Endothelial cell of umbilical vein (primary cell): ENCODE measurements at regions not wholly inside any gene's neighbourhood (a gene's known extent, or its start where the extent isn't known, plus 50 kb on each side); places are given as distances from the start of the nearest gene placed in this dataset.

Source experiments
- BruUV-seq: library from RNA; stranded (reverse); fragments of 400-500 nt; replicated peaks from 2 replicates; lab custom pipeline; 2021; lab: Mats Ljungman, UMichigan
- CTCF ChIA-PET: fragments of 300-600, 350-600 bp; sonication (Branson Sonifier 250); formaldehyde crosslinking; loops from one replicate; lab custom pipeline; 2021; ENCODE audit warnings: antibody characterized with exemption, inconsistent platforms; lab: Charles Lee
- POLR2A ChIA-PET: fragments of 300-600, 350-600 bp; sonication (Branson Sonifier 250); formaldehyde crosslinking; loops from one replicate; lab custom pipeline; 2021; ENCODE audit warnings: antibody characterized with exemption, inconsistent platforms; lab: Charles Lee
- DNase-seq: peaks from one replicate; pipeline ENCODE4 v3.0.0-alpha.2; 2011; ENCODE audit warnings: low read depth, low spot score
- FAIRE-seq: peaks from 2 replicates; lab custom pipeline; 2011; peaks lifted over from hg19 to GRCh38; lab: Jason Lieb, UNC
- H2AFZ ChIP-seq: 2 replicates; pipeline ENCODE4 v1.6.0; 2012; ENCODE audit warnings: low read depth, low read length, control low read depth, inconsistent platforms
- H3K27ac ChIP-seq: 2 replicates; pipeline ENCODE4 v1.5.1; 2011; ENCODE audit warnings: low read depth, mild to moderate bottlenecking, control low read depth, low read length, moderate library complexity; ENCODE audit not compliant: insufficient read depth
- H3K27me3 ChIP-seq, 2 experiments: 2 replicates each; pipeline versions ENCODE4 v1.6.0 to v1.6.1; 2011; ENCODE audit warnings: low read length in 2 of 2, mixed read lengths in 1 of 2; ENCODE audit not compliant: control insufficient read depth in 2 of 2, insufficient read depth in 2 of 2
- H3K36me3 ChIP-seq, 2 experiments: 2 replicates in 1 of 2; 3 replicates in 1 of 2; pipeline ENCODE4 v1.5.1; 2011; ENCODE audit warnings: low read length in 2 of 2, mild to moderate bottlenecking in 1 of 2, moderate library complexity in 1 of 2; ENCODE audit not compliant: control insufficient read depth in 2 of 2, insufficient read depth in 2 of 2; ENCODE audit errors: extremely low read depth in 1 of 2
- H3K4me1 ChIP-seq: 3 replicates; pipeline ENCODE4 v1.5.1; 2011; ENCODE audit warnings: mild to moderate bottlenecking, low read length; ENCODE audit not compliant: control insufficient read depth, insufficient read depth; ENCODE audit errors: extremely low read depth
- H3K4me2 ChIP-seq: 2 replicates; pipeline ENCODE4 v1.6.1; 2011; ENCODE audit warnings: low read length, control low read depth, mixed read lengths; ENCODE audit not compliant: insufficient read depth
- H3K4me3 ChIP-seq, 3 experiments: fragments of 200-600 bp in 1 of 3; sonication (generic), shearing (Covaris generic) in 1 of 3; replicated peaks in 1 of 3; 2 replicates each; pipeline ENCODE4 v1.5.1; 2011 to 2016; ENCODE audit warnings: control low read depth in 3 of 3, low read length in 3 of 3, mild to moderate bottlenecking in 2 of 3, inconsistent platforms in 1 of 3, low read depth in 1 of 3, moderate library complexity in 1 of 3; ENCODE audit not compliant: insufficient read depth in 1 of 3
- H3K79me2 ChIP-seq: 2 replicates; pipeline ENCODE4 v1.6.0; 2012; ENCODE audit warnings: low read length, inconsistent platforms; ENCODE audit not compliant: control insufficient read depth, insufficient read depth
- H3K9ac ChIP-seq: replicated peaks from 2 replicates; pipeline ENCODE3; 2011; ENCODE audit warnings: low read length, control low read depth; ENCODE audit not compliant: insufficient read depth; ENCODE audit errors: extremely low read depth
- H3K9me1 ChIP-seq: replicated peaks from 3 replicates; pipeline ENCODE4 v1.6.0; 2011; ENCODE audit warnings: mild to moderate bottlenecking, low read length; ENCODE audit not compliant: control insufficient read depth, insufficient read depth; ENCODE audit errors: extremely low read depth
- H3K9me3 ChIP-seq: replicated peaks from 2 replicates; pipeline ENCODE4 v1.5.1; 2012; ENCODE audit warnings: low read length, inconsistent platforms; ENCODE audit not compliant: control insufficient read depth, insufficient read depth
- H4K20me1 ChIP-seq: replicated peaks from 2 replicates; pipeline ENCODE3; 2011; ENCODE audit warnings: mild to moderate bottlenecking, low read length; ENCODE audit not compliant: control insufficient read depth, insufficient read depth; ENCODE audit errors: extremely low read depth
- EZH2 ChIP-seq: IDR thresholded peaks from 2 replicates; pipeline ENCODE4 v1.6.1; 2012; ENCODE audit warnings: borderline replicate concordance, low read depth, mild to moderate bottlenecking, moderate library complexity, low read length, inconsistent platforms; ENCODE audit not compliant: severe bottlenecking
- FOS ChIP-seq: IDR thresholded peaks from 2 replicates; pipeline ENCODE4 v1.6.1; 2011; ENCODE audit warnings: mild to moderate bottlenecking, low read length, moderate library complexity, borderline replicate concordance; ENCODE audit not compliant: insufficient read depth
- GATA2 ChIP-seq: IDR thresholded peaks from 2 replicates; pipeline ENCODE4 v1.7.0; 2011; ENCODE audit warnings: low read depth, mild to moderate bottlenecking, moderate library complexity, mixed read lengths, low read length; ENCODE audit not compliant: insufficient read length, insufficient read depth
- JUN ChIP-seq: IDR thresholded peaks from 2 replicates; pipeline ENCODE4 v1.6.1; 2011; ENCODE audit warnings: borderline replicate concordance, low read depth; ENCODE audit not compliant: insufficient read length, insufficient read depth
- MYC ChIP-seq: IDR thresholded peaks from one replicate; pipeline ENCODE4 v1.6.1; 2011; ENCODE audit warnings: mild to moderate bottlenecking, low read depth, low read length
- POLR2A ChIP-seq: IDR thresholded peaks from 2 replicates; pipeline ENCODE4 v1.6.1; 2012; ENCODE audit warnings: low read depth, mild to moderate bottlenecking, control low read depth, low read length
- POLR2AphosphoS5 ChIP-seq: IDR thresholded peaks from 2 replicates; pipeline ENCODE4 v1.6.1; 2012; ENCODE audit warnings: low read depth, mild to moderate bottlenecking, control low read depth, low read length, moderate library complexity; ENCODE audit not compliant: insufficient read depth
- dilution Hi-C: fragments of 300-500 bp; cut with MboI; formaldehyde crosslinking; loops from one replicate; pipeline ENCODE4 v1.15.0; 2019; ENCODE audit warnings: low sequenced_read_pairs; ENCODE audit not compliant: extremely low pct_ligation_motif_present
- intact Hi-C: fragments of 100-400 bp; cut with micrococcal nuclease; formaldehyde crosslinking; loops from one replicate; pipeline ENCODE4 v1.10.0; 2022
- TF ChIP-seq, protein P1 (sequence below): IDR thresholded peaks from 2 replicates; pipeline ENCODE4 v1.6.1; 2011; ENCODE audit not compliant: insufficient read depth, insufficient read length
- TF ChIP-seq, protein P2 (sequence below), 2 donors: IDR thresholded peaks; 1 replicate in 1 of 2; 2 replicates in 1 of 2; pipeline ENCODE4 v1.5.1; 2011; ENCODE audit warnings: low read length in 2 of 2, mild to moderate bottlenecking in 2 of 2, moderate library complexity in 2 of 2, control low read depth in 1 of 2, inconsistent platforms in 1 of 2, low read depth in 1 of 2; ENCODE audit not compliant: insufficient read depth in 1 of 2; ENCODE audit errors: extremely low read depth in 1 of 2

DNA sequence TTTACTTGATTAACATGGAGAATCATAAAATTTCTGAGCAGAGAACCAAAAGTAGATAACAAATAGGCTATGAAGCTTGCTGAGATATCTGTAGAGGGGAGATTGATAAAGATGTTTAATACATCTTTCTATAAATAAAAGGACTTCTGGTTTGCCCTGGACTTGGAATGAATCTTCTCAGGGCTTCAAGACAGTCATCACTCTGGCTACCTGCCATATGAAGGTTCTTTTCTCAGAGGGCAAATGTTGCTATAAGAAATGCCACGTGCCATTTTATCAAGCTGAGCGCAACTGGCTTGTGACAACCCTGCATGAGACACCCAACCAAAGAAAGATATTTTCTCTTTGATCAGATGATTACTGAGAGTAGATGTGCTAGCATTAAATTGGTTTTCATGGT lies 192.5 kb downstream of the WNT5A start:
- ChIA-PET CTCF (no interaction called here), POLR2A (no interaction called here)
- Histone ChIP-seq H4K20me1 (no peaks in the 10 kb centered on the region), H3K4me1 (no peaks in the 10 kb centered on the region), H3K9ac (no peak overlapping the region), H3K9me3 (no peaks in the 10 kb centered on the region), H3K4me3 (no peak overlapping the region), H3K36me3 (no peaks in the 10 kb centered on the region), H3K27ac (no peak overlapping the region), H3K4me2 (no peak overlapping the region), H3K79me2 (no peaks in the 10 kb centered on the region), H3K27me3 (no peaks in the 10 kb centered on the region), H2AFZ (no peak overlapping the region), H3K9me1 (no peaks in the 10 kb centered on the region)
- TF ChIP-seq JUN (no peak), POLR2A (no peak), EZH2 (no peak)
- TF ChIP-seq, protein P1, sequence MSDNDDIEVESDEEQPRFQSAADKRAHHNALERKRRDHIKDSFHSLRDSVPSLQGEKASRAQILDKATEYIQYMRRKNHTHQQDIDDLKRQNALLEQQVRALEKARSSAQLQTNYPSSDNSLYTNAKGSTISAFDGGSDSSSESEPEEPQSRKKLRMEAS, result no peak
- TF ChIP-seq, protein P2, sequence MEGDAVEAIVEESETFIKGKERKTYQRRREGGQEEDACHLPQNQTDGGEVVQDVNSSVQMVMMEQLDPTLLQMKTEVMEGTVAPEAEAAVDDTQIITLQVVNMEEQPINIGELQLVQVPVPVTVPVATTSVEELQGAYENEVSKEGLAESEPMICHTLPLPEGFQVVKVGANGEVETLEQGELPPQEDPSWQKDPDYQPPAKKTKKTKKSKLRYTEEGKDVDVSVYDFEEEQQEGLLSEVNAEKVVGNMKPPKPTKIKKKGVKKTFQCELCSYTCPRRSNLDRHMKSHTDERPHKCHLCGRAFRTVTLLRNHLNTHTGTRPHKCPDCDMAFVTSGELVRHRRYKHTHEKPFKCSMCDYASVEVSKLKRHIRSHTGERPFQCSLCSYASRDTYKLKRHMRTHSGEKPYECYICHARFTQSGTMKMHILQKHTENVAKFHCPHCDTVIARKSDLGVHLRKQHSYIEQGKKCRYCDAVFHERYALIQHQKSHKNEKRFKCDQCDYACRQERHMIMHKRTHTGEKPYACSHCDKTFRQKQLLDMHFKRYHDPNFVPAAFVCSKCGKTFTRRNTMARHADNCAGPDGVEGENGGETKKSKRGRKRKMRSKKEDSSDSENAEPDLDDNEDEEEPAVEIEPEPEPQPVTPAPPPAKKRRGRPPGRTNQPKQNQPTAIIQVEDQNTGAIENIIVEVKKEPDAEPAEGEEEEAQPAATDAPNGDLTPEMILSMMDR (IDR thresholded peaks at IDR 0.05; ENCODE audit: extremely low read depth in 1 of 2, insufficient read depth in 1 of 2, low read depth in 1 of 2, low read length in 2 of 2), result no peak
- DNase-seq (no peak), FAIRE-seq (no peak)
- dilution Hi-C loops, result no loop called here
- no TSS peak for BruUV-seq
- intact Hi-C loops, result no loop called here

- Histone ChIP-seq H3K4me3 (no peak overlapping the region), H3K9ac (no peak overlapping the region), H3K36me3 (no peaks in the 10 kb centered on the region), H3K27ac (no peak overlapping the region), H3K9me3 (peaks cover 4% of the 10 kb centered on the region), H3K9me1 (no peaks in the 10 kb centered on the region), H3K4me2 (no peak overlapping the region), H4K20me1 (no peaks in the 10 kb centered on the region), H3K4me1 (no peaks in the 10 kb centered on the region), H3K79me2 (no peaks in the 10 kb centered on the region), H3K27me3 (no peaks in the 10 kb centered on the region), H2AFZ (no peak overlapping the region)
- intact Hi-C loops, result no loop called here
- dilution Hi-C loops, result no loop called here
- no peak for DNase-seq
- no TSS peak for BruUV-seq
- CTCF ChIA-PET, result no interaction called here
- POLR2A ChIA-PET, result no interaction called here
- TF ChIP-seq, protein P2 (IDR thresholded peaks at IDR 0.05; ENCODE audit: extremely low read depth in 1 of 2, insufficient read depth in 1 of 2, low read depth in 1 of 2, low read length in 2 of 2), result no peak
- TF ChIP-seq EZH2, result no peak
- no peak for TF ChIP-seq GATA2
- no peak for TF ChIP-seq MYC
- no peak for TF ChIP-seq POLR2AphosphoS5
- TF ChIP-seq FOS, result no peak
- TF ChIP-seq JUN, result no peak
- no peak for TF ChIP-seq POLR2A
- TF ChIP-seq, protein P1, result no peak
- no peak for FAIRE-seq
These were observed 194.7 kb downstream of the WNT5A start for GRCh38 chr3:55292360-55292759.
